ENCODE measurements at regions not wholly inside any gene's neighbourhood (a gene's known extent, or its start where the extent isn't known, plus 50 kb on each side); places are given as distances from the start of the nearest gene placed in this dataset.

GRCh38 chr18:39521164-39521563, 1955.6 kb upstream of the CELF4 start:
- no peak overlapping the region for H3K27ac ChIP-seq (ENCODE audit: low read length)
- H3K4me1 ChIP-seq (ENCODE audit: low read length), result no peaks in the 10 kb centered on the region
- no peak overlapping the region for H3K9ac ChIP-seq (ENCODE audit: low read length)
- no peaks in the 10 kb centered on the region for H3K36me3 ChIP-seq (ENCODE audit: insufficient read depth, low read length)
- no peak overlapping the region for H3K4me3 ChIP-seq (ENCODE audit: low read length)
- no peaks in the 10 kb centered on the region for H4K20me1 ChIP-seq (ENCODE audit: insufficient read depth, low read depth, low read length)
- no peaks in the 10 kb centered on the region for H3K27me3 ChIP-seq (ENCODE audit: low read length)
- no peak overlapping the region for H2AFZ ChIP-seq (ENCODE audit: low read length)
- no peaks in the 10 kb centered on the region for H3K79me2 ChIP-seq (ENCODE audit: low read length)
- DNase-seq, result no peak
- H3K9me3 ChIP-seq (ENCODE audit: low read length), result peaks cover 10% of the 10 kb centered on the region
- H3K9me2 ChIP-seq (replicated peaks; ENCODE audit: insufficient read depth, low read length), result no peaks in the 10 kb centered on the region
- H3K4me2 ChIP-seq (ENCODE audit: low read depth, low read length, poor library complexity, severe bottlenecking), result no peak overlapping the region

GRCh38 chr18:39519741-39520140, 1954.1 kb upstream of the CELF4 start:
- Histone ChIP-seq H2AFZ (ENCODE audit: low read length) (no peak overlapping the region), H3K36me3 (ENCODE audit: insufficient read depth, low read length) (no peaks in the 10 kb centered on the region), H3K9ac (ENCODE audit: low read length) (no peak overlapping the region), H3K4me1 (ENCODE audit: low read length) (no peaks in the 10 kb centered on the region), H3K9me2 (replicated peaks; ENCODE audit: insufficient read depth, low read length) (no peaks in the 10 kb centered on the region), H3K79me2 (ENCODE audit: low read length) (no peaks in the 10 kb centered on the region), H3K27me3 (ENCODE audit: low read length) (no peaks in the 10 kb centered on the region), H4K20me1 (ENCODE audit: insufficient read depth, low read depth, low read length) (no peaks in the 10 kb centered on the region), H3K4me3 (ENCODE audit: low read length) (no peak overlapping the region), H3K27ac (ENCODE audit: low read length) (no peak overlapping the region), H3K4me2 (ENCODE audit: low read depth, low read length, poor library complexity, severe bottlenecking) (no peak overlapping the region), H3K9me3 (ENCODE audit: low read length) (peaks cover 10% of the 10 kb centered on the region)
- no peak for DNase-seq

- H2AFZ ChIP-seq (ENCODE audit: low read length), result no peak overlapping the region
- H3K36me3 ChIP-seq (ENCODE audit: insufficient read depth, low read length), result no peaks in the 10 kb centered on the region
- no peak overlapping the region for H3K4me2 ChIP-seq (ENCODE audit: low read depth, low read length, poor library complexity, severe bottlenecking)
- H3K79me2 ChIP-seq (ENCODE audit: low read length), result no peaks in the 10 kb centered on the region
- H3K4me1 ChIP-seq (ENCODE audit: low read length), result no peaks in the 10 kb centered on the region
- H3K27me3 ChIP-seq (ENCODE audit: low read length), result no peaks in the 10 kb centered on the region
- no peak overlapping the region for H3K9ac ChIP-seq (ENCODE audit: low read length)
- no peaks in the 10 kb centered on the region for H3K9me2 ChIP-seq (replicated peaks; ENCODE audit: insufficient read depth, low read length)
- no peaks in the 10 kb centered on the region for H4K20me1 ChIP-seq (ENCODE audit: insufficient read depth, low read depth, low read length)
- H3K27ac ChIP-seq (ENCODE audit: low read length), result no peak overlapping the region
- H3K4me3 ChIP-seq (ENCODE audit: low read length), result no peak overlapping the region
- DNase-seq, result no peak
- H3K9me3 ChIP-seq (ENCODE audit: low read length), result peaks cover 24% of the 10 kb centered on the region
These were observed 1949.7 kb upstream of the CELF4 start for GRCh38 chr18:39515299-39515698.

GRCh38 chr18:39513186-39513585, 1947.6 kb upstream of the CELF4 start:
- no peaks in the 10 kb centered on the region for H3K79me2 ChIP-seq (ENCODE audit: low read length)
- no peaks in the 10 kb centered on the region for H3K4me1 ChIP-seq (ENCODE audit: low read length)
- no peak overlapping the region for H3K4me3 ChIP-seq (ENCODE audit: low read length)
- H3K9ac ChIP-seq (ENCODE audit: low read length), result no peak overlapping the region
- H3K9me2 ChIP-seq (replicated peaks; ENCODE audit: insufficient read depth, low read length), result no peaks in the 10 kb centered on the region
- peaks cover 30% of the 10 kb centered on the region for H3K9me3 ChIP-seq (ENCODE audit: low read length)
- H2AFZ ChIP-seq (ENCODE audit: low read length), result no peak overlapping the region
- no peak overlapping the region for H3K27ac ChIP-seq (ENCODE audit: low read length)
- no peak overlapping the region for H3K4me2 ChIP-seq (ENCODE audit: low read depth, low read length, poor library complexity, severe bottlenecking)
- no peaks in the 10 kb centered on the region for H3K27me3 ChIP-seq (ENCODE audit: low read length)
- no peaks in the 10 kb centered on the region for H4K20me1 ChIP-seq (ENCODE audit: insufficient read depth, low read depth, low read length)
- H3K36me3 ChIP-seq (ENCODE audit: insufficient read depth, low read length), result no peaks in the 10 kb centered on the region
- no peak for DNase-seq

GRCh38 chr18:39506581-39507330, 1941.2 kb upstream of the CELF4 start:
- H2AFZ ChIP-seq (ENCODE audit: low read length), result no peak overlapping the region
- no peak overlapping the region for H3K4me3 ChIP-seq (ENCODE audit: low read length)
- H3K27me3 ChIP-seq (ENCODE audit: low read length), result no peaks in the 10 kb centered on the region
- H3K36me3 ChIP-seq (ENCODE audit: insufficient read depth, low read length), result no peaks in the 10 kb centered on the region
- no peaks in the 10 kb centered on the region for H4K20me1 ChIP-seq (ENCODE audit: insufficient read depth, low read depth, low read length)
- no peaks in the 10 kb centered on the region for H3K9me2 ChIP-seq (replicated peaks; ENCODE audit: insufficient read depth, low read length)
- no peak overlapping the region for H3K27ac ChIP-seq (ENCODE audit: low read length)
- H3K4me2 ChIP-seq (ENCODE audit: low read depth, low read length, poor library complexity, severe bottlenecking), result no peak overlapping the region
- no peak overlapping the region for H3K9ac ChIP-seq (ENCODE audit: low read length)
- no peaks in the 10 kb centered on the region for H3K4me1 ChIP-seq (ENCODE audit: low read length)
- peaks cover 17% of the 10 kb centered on the region for H3K9me3 ChIP-seq (ENCODE audit: low read length)
- no peak for DNase-seq
- H3K79me2 ChIP-seq (ENCODE audit: low read length), result no peaks in the 10 kb centered on the region

GRCh38 chr18:39500306-39500705, 1934.7 kb upstream of the CELF4 start:
- H3K4me3 ChIP-seq (ENCODE audit: low read length), result no peak overlapping the region
- no peak overlapping the region for H3K9ac ChIP-seq (ENCODE audit: low read length)
- no peaks in the 10 kb centered on the region for H3K36me3 ChIP-seq (ENCODE audit: insufficient read depth, low read length)
- no peak overlapping the region for H3K4me2 ChIP-seq (ENCODE audit: low read depth, low read length, poor library complexity, severe bottlenecking)
- H4K20me1 ChIP-seq (ENCODE audit: insufficient read depth, low read depth, low read length), result no peaks in the 10 kb centered on the region
- no peak for DNase-seq
- peaks cover 32% of the 10 kb centered on the region for H3K9me3 ChIP-seq (ENCODE audit: low read length)
- H3K27ac ChIP-seq (ENCODE audit: low read length), result no peak overlapping the region
- H3K27me3 ChIP-seq (ENCODE audit: low read length), result no peaks in the 10 kb centered on the region
- H3K79me2 ChIP-seq (ENCODE audit: low read length), result no peaks in the 10 kb centered on the region
- no peaks in the 10 kb centered on the region for H3K9me2 ChIP-seq (replicated peaks; ENCODE audit: insufficient read depth, low read length)
- H3K4me1 ChIP-seq (ENCODE audit: low read length), result no peaks in the 10 kb centered on the region
- H2AFZ ChIP-seq (ENCODE audit: low read length), result no peak overlapping the region

GRCh38 chr18:39497821-39498220, 1932.2 kb upstream of the CELF4 start:
- Histone ChIP-seq H3K36me3 (ENCODE audit: insufficient read depth, low read length) (no peaks in the 10 kb centered on the region), H3K9me2 (replicated peaks; ENCODE audit: insufficient read depth, low read length) (no peaks in the 10 kb centered on the region), H3K79me2 (ENCODE audit: low read length) (no peaks in the 10 kb centered on the region), H3K9ac (ENCODE audit: low read length) (no peak overlapping the region), H3K27ac (ENCODE audit: low read length) (no peak overlapping the region), H3K4me2 (ENCODE audit: low read depth, low read length, poor library complexity, severe bottlenecking) (no peak overlapping the region), H2AFZ (ENCODE audit: low read length) (no peak overlapping the region), H3K27me3 (ENCODE audit: low read length) (no peaks in the 10 kb centered on the region), H3K9me3 (ENCODE audit: low read length) (peaks cover 29% of the 10 kb centered on the region), H4K20me1 (ENCODE audit: insufficient read depth, low read depth, low read length) (no peaks in the 10 kb centered on the region), H3K4me3 (ENCODE audit: low read length) (no peak overlapping the region), H3K4me1 (ENCODE audit: low read length) (no peaks in the 10 kb centered on the region)
- DNase-seq, result no peak

- Histone ChIP-seq H3K27me3 (ENCODE audit: low read length) (no peaks in the 10 kb centered on the region), H3K4me3 (ENCODE audit: low read length) (no peak overlapping the region), H3K9me2 (replicated peaks; ENCODE audit: insufficient read depth, low read length) (no peaks in the 10 kb centered on the region), H3K79me2 (ENCODE audit: low read length) (no peaks in the 10 kb centered on the region), H3K36me3 (ENCODE audit: insufficient read depth, low read length) (no peaks in the 10 kb centered on the region), H3K27ac (ENCODE audit: low read length) (no peak overlapping the region), H2AFZ (ENCODE audit: low read length) (no peak overlapping the region), H3K9ac (ENCODE audit: low read length) (no peak overlapping the region), H3K4me2 (ENCODE audit: low read depth, low read length, poor library complexity, severe bottlenecking) (no peak overlapping the region), H4K20me1 (ENCODE audit: insufficient read depth, low read depth, low read length) (no peaks in the 10 kb centered on the region), H3K9me3 (ENCODE audit: low read length) (peaks cover 28% of the 10 kb centered on the region), H3K4me1 (ENCODE audit: low read length) (no peaks in the 10 kb centered on the region)
- DNase-seq, result no peak
These were observed 1931.4 kb upstream of the CELF4 start for GRCh38 chr18:39496986-39497385.

All from Karpas-422 (cell line).